ENCODE measurements at regions not wholly inside any gene's neighbourhood (a gene's known extent, or its start where the extent isn't known, plus 50 kb on each side); places are given as distances from the start of the nearest gene placed in this dataset.

DNA sequence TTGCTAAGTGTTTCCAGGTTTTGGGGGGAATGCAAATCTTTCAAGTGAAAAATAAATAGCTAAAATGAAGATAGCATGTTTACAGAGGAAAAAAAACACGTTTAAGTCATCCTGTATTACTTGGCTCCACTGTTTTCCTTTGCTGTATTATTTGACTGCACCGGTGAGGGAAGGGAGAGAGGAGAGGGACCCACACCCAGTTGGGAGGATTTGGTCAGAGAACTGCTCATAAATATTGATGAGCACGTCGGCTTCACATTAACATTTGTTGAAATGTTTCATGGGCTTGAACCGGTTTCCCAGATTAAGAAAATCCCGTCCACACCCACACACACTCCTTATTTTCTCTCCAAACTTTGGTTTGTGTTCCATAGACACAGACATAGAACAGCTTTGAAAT, 493.8 kb upstream of the MGMT start:
- no peak for DNase-seq (ENCODE audit: low read depth)

DNA sequence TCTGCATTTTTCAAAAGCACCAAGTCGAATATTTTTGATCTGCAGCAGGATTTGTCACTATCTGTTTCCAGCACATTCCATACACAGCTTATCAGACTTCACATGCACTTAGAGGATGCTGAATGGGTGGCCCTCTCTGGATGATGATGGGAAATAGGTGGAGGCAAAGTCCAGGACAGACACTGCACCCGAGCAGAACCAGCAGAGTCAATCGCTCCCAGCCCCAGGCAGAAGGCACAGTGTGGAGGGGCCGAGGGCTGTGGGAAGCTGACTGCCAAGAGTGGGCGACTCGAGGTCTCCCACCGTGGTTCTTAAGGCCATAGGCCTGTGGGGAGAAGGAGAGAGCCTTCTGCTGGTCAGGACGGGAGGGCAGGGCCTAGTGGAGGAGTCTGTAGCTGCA, 490.2 kb upstream of the MGMT start:
- DNase-seq (ENCODE audit: low read depth) = no peak

DNA sequence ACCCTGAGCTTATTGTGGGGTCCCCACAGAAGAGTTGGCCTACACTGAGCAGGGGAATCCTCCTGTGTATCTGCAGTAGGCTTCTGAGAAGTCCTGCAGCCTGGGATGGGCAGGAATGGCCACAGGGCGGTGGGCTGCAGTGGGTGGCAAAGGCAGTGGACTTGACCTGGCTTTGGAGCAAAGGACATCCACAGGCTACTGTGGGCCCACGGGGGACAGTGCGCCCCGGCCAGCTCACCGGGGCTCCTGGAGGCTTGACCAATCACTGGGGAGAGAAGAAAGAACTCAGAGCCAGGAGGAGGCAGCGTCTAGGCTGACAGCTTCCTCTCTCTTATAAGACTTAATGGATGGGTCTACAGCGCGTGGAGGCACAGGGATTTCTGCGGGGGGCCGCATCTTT, 488.8 kb upstream of the MGMT start:
- no peak for DNase-seq (ENCODE audit: low read depth)

DNA sequence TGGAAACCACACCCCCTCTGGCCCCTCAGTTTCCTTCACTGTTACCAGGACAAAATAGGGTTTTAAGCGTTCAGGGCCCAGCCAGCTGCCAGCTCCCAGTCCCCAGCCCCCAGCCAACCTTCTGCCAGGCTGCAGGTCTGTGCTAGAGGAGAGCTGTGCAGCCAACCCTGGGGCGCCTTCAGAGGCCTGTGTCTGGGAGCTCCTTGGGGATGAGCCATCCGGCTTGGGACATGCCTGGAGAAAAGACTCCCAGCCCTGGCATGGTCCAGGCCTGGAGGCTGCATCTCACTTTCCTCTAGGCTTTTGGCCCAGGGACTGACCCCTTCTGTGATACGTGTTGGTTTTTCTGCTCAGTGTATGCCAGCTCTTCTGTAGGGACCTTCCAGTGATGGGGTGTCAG, 487.6 kb upstream of the MGMT start:
- DNase-seq (ENCODE audit: low read depth) = no peak

DNA sequence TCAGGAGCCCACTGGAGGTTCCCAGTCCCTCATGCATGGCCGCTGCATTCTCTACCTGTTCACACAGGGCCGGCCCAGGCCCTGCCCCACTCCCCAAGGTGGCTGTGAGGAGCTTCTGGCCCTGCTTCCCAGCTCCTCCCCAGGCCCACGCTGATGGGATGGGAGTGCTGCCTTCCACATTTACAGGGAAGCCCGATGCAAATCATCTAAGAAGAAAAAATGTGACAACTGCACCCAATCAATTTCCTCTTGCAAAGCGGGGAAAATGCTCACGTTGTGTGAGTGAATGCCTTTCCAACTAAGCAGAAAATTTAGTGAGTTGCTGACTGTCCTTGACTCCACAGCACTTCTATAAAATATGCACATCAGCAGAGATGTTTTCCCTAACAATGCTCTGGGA, 485.8 kb upstream of the MGMT start:
- no peak for DNase-seq (ENCODE audit: low read depth)

DNA sequence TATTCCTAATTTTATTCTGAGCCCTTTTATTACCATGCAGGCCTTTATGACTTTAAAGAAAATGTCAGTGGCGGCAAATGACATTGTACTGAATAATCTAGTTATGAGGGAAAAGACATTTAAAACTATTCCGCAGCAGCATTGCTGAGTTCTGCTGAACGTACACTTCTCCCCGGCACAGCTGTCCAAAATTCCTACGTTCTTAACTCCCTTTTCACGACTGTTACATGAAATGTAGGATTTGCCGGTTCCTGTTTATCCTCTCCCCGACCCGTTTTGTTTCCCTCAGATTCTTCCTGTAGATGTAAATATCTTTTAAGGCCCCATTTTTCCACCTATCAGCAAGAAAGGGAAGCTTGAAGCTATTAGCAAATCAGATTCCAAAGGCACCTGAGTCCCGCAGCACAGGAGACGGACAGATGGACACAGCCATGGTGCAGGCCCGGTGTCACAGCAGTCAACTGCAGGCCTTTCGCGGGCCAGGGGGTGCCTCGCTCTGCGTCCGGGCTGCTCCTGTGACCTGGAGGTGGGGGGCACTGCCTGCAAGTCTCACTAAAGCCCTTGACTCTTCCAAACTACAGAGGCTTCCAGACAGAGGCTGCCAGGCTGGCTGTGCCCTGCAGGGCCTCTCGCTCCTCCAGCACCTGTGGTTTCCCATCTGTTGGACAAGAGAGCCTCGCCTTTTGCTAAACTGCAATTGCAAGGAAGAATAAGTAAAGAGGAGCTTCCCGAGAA, 485.0 kb upstream of the MGMT start:
- no peak for DNase-seq (ENCODE audit: low read depth)

DNA sequence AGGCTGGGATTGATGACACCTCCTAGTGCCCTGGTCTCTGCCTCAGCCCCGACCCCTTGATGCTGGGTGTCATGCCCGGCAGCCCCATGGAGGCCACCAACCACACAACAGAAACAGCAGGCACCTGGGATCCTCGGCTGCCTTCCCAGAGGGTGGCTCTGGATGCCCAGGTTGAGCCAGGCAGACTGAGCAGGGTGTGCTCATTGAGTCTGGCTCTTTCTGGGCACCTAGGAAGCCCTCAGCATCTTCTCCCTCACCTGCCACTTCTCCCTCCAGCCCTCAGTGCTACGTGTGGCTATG, 484.5 kb upstream of the MGMT start:
- DNase-seq (ENCODE audit: low read depth) = no peak

DNA sequence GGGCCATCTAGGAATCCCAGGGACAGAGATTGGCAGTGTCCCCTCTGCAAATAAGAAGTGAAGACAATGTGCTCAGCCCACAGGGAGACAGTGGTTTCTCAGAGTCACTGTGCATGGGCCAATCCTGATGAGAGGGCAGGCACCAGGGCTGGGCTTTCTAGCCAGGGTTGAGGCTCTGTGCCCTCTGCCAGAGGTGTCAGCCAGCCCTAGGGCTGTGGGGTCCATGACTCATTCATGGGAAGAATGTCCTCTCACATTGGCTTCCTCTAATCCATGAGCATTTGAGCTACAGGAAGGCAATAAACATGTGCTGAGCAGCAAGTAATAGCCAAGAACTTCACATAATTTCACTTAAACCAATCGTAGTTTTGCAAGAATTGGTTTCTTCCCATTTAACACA, 482.0 kb upstream of the MGMT start:
- DNase-seq (ENCODE audit: low read depth) = no peak

DNA sequence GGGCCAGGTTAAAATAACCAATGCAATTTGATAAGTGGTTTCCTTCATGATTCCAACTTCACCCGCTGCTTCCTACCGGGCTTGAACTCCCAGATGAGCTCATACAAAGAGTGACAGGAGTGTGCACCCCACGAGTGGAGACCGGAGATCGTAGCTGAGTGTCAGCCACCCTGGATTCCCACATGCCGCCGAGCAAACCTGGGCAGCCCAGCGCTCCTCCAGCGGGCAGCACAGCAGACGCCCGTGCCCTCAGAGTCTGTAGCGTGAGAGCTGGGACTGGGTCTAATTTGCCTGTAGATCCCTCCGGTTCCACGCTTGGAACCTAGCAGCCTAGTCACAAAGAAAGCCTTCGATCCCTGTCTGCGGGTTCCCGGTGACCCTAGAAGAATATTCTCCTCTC, 476.1 kb upstream of the MGMT start:
- no peak for DNase-seq (ENCODE audit: low read depth)

DNA sequence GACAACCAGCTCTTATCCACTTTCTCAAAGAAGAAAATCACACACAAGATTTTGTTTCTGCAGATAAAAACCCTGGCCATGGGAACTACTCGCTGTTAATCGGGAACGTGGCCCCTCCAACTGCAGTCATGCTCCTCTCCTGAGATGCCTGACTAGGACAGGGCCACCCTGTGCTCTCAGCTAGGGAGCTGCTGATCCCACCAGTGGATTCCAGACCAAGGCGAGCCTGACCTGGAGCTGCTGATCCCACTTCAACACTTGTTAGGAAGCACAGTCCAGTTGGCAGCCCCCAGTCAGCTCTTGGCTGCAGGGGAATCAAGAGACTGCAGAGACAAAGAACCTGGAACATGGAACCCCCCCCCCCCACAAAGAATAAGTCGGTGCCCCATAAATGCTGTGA, 474.3 kb upstream of the MGMT start:
- DNase-seq (ENCODE audit: low read depth) = no peak

DNA sequence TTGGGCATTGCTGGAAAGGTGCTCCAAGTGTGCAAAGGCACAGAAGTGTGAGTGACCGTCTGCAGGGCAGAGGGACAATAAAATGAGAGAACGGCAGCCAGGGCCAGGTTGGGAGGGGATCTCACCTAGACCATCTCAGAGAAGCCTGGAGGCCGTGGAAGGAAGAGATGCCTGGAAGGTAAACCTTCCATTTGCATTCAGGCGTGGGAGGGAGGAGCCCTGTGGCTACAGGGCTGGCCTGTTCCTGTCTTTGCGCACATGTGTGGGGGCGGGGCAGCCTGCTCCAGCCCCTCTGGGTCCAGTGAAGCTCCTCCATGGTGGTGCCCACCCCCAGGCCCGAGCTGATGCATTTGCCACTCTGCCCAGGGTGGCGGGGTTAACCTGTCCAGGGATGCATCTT, 473.6 kb upstream of the MGMT start:
- DNase-seq (ENCODE audit: low read depth) = no peak

DNA sequence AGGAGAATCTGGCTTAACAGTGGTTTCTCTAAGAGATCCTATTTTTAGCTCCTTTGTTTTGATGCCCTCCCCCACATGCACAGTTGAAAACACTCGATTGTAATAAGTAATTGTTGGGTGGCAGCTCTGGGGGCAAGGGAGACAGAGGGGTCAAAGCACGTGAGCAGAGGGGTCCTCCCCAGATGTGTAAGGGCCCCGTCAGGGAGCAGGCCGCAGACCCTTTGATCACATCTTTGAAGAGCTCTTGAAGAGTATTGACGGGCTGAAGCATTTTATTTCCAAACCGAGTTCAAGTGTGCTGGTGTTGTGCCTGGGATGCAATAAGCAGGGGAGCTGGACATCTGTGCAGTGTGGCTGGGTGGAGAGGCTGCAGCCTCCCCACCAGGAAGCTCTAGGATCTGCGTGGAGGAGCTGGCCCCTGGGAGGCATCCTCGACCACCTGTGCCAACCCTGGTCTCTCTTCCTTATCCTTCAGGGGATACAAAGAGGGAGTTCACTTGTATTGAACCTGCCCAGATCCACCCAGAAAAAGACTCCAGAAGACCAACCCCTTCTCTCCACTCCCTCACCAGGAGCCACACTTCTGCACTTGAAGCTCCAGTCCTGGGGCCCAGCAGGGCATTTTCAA, 473.0 kb upstream of the MGMT start:
- no peak for DNase-seq (ENCODE audit: low read depth)

DNA sequence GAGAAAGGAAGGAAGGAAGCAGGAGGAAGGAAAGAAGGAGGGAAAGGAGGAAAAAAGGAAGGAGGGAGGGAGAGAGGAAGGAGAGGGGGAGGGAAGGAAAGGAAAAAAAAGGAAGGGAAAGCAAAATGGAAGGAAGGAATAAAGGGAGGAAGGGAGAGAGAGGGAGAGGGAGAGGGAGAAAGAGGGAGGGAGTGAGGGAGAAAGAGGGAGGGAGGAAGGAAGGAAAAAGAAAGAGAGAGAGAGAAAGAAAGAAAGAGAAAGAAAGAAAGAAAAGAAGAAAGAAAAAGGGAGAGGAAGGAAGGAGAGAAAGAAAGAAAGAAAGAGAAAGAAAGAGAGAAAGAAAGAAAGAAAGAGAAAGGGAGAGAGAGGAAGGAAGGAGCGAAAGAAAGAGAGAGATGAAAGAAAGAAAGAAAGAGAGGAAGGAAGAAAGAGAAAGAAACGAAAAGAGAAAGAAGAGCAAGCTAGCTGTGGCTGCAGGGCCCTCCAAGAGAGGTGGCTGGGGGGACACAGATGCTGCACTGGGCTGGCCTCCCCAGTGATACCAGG, 472.4 kb upstream of the MGMT start:
- no peak for DNase-seq (ENCODE audit: low read depth)

DNA sequence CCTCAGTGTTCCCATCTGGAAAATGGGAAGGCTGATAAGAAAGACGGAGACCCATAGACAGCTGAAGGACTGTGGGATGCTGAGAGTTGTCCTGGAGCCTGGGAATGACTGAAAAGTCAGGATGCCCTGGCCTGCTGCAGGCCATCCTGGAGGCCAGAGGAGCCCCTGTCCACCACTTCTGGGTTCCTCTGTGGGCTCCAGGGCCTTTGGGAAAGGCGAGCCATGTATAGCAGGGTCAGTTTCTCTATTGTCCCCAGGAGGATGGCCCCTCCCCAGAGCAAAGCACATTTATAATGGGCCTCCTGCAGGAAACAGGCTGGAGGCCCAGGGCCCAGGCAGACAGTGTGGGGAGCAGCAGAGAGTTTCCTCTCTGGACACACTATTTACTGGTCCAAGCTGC, 471.4 kb upstream of the MGMT start:
- DNase-seq (ENCODE audit: low read depth) = no peak

DNA sequence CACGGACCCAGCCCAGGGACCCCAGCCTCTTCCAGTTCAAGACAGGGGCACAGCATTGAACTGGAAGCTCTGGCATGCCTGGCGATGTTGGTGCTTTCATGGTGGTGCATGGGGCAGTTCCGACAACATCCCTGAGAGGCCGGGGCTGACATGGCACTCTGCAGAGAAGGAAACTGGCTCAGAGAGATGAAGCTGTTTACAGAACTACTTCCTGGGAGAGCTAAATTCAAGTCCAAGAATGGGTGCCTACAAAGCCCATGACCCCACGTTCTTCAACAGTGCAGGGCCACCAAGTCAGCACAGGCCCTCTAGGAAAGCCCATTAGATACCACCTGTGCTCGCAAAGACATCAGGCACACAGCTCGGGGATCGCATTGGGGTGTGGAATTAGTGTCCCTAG, 470.9 kb upstream of the MGMT start:
- DNase-seq (ENCODE audit: low read depth) = no peak

DNA sequence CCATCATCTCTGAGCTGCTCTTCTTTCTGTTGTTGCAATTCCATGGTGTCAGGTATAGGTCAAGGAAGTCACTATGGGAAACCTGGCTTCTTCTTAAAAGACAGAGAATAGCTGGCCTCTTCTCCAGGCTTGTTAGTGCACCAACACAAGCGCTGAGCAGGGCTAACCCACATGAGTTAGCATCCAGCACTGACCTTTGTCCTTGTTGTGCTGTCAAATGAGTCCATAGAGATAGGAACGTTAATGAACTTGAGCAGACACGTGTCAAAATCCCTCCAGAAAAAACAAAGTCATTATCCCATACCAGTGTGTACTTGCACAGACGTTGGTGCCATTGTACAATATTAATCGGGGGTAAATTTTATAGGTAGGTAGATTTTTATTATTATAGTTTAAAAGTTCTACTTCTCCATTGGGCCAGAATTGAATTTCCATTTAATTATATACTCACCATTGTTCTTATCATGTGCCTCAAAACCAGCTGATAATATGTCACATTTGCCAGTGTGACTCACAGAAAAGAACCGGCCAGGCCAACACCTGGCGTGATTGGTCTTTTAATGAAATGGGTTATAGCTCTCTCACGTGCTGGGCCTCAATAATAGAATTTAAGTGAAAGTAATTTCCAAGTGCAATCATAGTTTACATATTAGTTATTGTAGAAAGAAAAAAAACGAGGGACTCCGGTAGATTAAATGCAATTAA, 468.8 kb upstream of the MGMT start:
- DNase-seq (ENCODE audit: low read depth) = no peak

DNA sequence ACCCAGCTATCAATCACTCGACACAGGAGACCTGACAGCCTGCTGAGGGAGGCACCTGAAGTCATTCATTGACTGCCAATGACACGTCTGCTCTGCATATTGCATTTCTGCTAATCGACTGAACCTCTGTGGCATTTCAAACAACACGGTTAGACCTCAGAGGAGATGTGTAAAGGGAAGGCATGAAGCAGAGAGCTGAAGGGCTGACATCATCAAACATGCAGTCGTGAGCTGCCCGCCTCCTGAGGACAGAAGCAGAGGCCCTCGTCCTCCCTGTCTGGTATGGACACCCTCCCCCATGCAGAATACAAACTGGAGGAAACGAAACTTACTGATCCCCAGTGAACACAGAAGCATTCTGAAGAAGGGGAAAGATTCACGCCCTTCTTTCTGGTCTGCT, 462.6 kb upstream of the MGMT start:
- no peak for DNase-seq (ENCODE audit: low read depth)

DNA sequence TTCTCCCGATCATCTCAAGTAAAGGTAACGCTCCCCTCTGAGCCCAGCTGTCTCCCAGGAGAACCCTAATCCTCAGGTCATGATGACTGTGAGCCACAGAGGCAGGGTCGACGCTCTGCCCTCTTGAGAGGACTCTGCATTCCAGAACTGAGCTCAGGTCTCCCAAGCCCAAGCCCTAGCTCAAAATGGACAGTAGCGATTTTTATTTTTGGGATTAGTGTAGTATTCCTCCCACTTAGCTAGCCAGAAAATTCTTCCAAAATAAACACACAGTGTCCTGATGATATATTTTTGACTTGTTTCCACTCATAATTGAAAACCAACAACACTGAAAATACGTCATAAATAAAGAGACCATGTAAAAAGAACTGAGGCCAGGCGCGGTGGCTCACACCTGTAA, 462.0 kb upstream of the MGMT start:
- no peak for DNase-seq (ENCODE audit: low read depth)

DNA sequence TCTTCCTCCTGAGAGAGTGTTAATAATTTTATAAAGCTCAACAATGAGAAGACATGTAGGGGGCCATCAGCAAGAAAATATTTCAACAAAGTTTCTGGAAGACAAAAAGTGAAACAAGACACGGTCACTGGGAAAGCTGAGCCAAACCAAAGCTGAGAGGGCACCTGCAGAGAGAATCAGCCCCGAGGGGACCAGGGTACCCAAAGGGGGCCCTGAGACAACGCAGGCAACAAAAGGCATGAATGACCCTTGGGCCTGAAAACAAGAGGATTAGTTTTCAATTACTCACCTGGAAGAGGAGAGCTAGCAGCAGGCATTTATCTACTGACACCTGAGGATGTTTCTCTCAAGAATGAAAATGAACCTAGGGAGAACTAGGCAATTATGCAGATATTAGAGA, 461.2 kb upstream of the MGMT start:
- DNase-seq (ENCODE audit: low read depth) = no peak

DNA sequence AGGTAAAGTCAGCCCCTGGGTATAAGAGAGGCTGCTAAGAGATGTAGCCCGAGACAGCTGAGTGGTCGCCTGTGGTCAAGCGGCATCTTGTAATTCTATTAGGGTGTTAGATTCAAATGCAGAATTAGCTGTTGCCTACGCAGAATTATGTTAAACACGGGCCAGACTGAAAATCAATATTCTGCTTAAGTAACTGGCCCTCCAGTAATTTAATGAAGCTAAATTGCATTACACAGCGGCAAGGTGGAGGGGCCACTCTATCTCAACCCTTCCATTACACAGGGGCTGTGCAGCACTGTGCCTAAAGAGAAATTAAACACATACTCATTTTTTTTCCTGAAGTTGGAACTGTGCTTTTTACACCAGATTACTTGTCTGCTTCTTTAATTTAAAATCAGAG, 448.5 kb upstream of the MGMT start:
- DNase-seq (ENCODE audit: low read depth) = no peak

DNA sequence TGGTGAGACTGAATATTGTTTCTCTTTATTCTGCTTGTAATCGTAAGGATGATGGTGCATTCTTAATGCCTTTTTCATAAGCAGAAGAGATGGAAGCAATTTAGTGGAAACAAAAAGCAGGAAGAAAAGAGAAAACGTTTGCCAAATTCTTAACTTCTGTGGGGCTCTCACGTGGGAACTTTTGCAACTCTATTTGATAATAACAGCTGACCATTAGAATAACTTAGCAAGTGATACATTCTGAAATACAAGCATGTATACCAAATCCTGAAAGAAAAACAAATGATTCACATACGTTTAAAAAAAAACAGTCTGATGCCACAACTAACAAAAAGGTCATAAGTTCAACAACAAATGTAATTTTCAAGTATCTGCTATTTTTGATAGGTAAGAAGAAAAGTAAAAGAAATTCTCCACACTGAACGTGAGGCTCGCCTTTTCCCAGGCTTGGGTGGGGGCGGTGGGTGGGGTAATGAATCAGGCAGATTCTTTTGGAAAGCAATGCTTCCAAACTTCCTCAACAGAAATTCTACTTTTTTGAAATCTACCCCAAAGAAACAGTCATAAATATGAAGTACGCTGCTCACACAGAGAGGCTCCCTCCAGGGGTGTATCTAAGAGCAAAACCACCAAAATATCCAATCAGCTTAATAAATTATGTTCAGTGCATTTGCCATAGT, 446.2 kb upstream of the MGMT start:
- no peak for DNase-seq (ENCODE audit: low read depth)

DNA sequence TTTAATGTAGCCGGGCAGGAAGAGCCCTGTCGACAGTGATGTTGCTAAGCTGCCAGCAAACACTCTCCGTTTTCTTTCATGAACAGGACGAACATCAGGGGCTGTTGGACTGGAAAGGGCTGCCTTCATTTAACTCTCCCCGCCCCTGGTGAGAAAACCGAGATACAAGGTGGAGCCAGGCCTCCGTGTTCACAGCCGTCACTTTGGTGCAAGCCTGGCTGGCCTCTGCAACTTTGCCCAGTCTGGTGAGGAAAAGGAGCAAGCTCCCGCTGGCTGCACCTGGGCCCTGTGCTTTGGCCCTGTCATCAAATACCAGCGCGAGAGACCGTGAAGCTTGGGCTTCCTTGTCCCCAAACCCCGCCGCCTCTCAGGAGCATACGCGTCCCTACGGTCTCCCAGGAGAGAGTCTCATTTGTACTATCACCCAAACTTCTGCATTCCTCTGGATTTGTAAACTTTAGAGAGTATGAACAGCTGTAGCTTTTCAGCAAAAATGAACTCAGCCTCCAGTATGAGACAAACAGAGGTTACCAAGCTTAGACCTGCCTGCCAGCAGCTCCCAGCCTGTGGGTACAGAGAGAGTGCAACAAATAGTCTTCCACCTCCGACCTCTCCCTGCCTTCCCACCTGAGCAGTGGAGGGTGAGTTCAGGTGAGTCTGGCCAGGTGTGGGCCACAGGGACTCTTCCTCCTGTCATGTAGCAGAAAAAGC, 445.3 kb upstream of the MGMT start:
- DNase-seq (ENCODE audit: low read depth) = no peak
